H7 (cell line): ENCODE measurements at regions not wholly inside any gene's neighbourhood (a gene's known extent, or its start where the extent isn't known, plus 50 kb on each side); places are given as distances from the start of the nearest gene placed in this dataset.

ENCODE experiments used
- DNase-seq: peaks from one replicate; pipeline ENCODE4 v3.0.0; 2012
- H3K27me3 ChIP-seq: 2 replicates; pipeline ENCODE4 v1.6.0; 2011; ENCODE audit warnings: mild to moderate bottlenecking, low read length; ENCODE audit not compliant: control insufficient read depth, insufficient read depth
- H3K36me3 ChIP-seq: replicated peaks from 2 replicates; pipeline ENCODE4 v1.5.1; 2011; ENCODE audit warnings: low read length; ENCODE audit not compliant: control insufficient read depth, insufficient read depth
- H3K4me3 ChIP-seq: 2 replicates; pipeline ENCODE4 v1.5.1; 2011; ENCODE audit warnings: low read depth, mild to moderate bottlenecking, control low read depth, low read length, moderate library complexity; ENCODE audit not compliant: insufficient read depth

GRCh38 chr2:13550285-13551231, 833.8 kb downstream of the TRIB2 start:
- no peaks in the 10 kb centered on the region for H3K27me3 ChIP-seq
- H3K36me3 ChIP-seq, result no peaks in the 10 kb centered on the region
- H3K4me3 ChIP-seq, result no peak overlapping the region
- no peak for DNase-seq

- no peaks in the 10 kb centered on the region for H3K36me3 ChIP-seq
- H3K27me3 ChIP-seq, result no peaks in the 10 kb centered on the region
- no peak for DNase-seq
- H3K4me3 ChIP-seq, result no peak overlapping the region
These were observed 841.6 kb downstream of the TRIB2 start for GRCh38 chr2:13558368-13558767.

GRCh38 chr2:13560322-13560721, 843.6 kb downstream of the TRIB2 start:
- Histone ChIP-seq H3K36me3 (no peaks in the 10 kb centered on the region), H3K27me3 (no peaks in the 10 kb centered on the region), H3K4me3 (no peak overlapping the region)
- DNase-seq, result no peak

- H3K27me3 ChIP-seq, result no peaks in the 10 kb centered on the region
These were observed 855.7 kb downstream of the TRIB2 start for GRCh38 chr2:13572466-13572865.

GRCh38 chr2:13574831-13575230, 858.1 kb downstream of the TRIB2 start:
- H3K36me3 ChIP-seq, result no peaks in the 10 kb centered on the region
- no peaks in the 10 kb centered on the region for H3K27me3 ChIP-seq
- DNase-seq, result no peak
- H3K4me3 ChIP-seq, result no peak overlapping the region

More at GRCh38 chr2:13572466-13572865, 855.7 kb downstream of the TRIB2 start:
- Histone ChIP-seq H3K36me3 (no peaks in the 10 kb centered on the region), H3K4me3 (no peak overlapping the region)
- DNase-seq, result no peak

GRCh38 chr2:13576406-13577036, 859.8 kb downstream of the TRIB2 start:
- Histone ChIP-seq H3K4me3 (no peak overlapping the region), H3K27me3 (no peaks in the 10 kb centered on the region), H3K36me3 (no peaks in the 10 kb centered on the region)
- no peak for DNase-seq

- Histone ChIP-seq H3K4me3 (no peak overlapping the region), H3K27me3 (no peaks in the 10 kb centered on the region), H3K36me3 (no peaks in the 10 kb centered on the region)
- DNase-seq, result no peak
These were observed 861.8 kb downstream of the TRIB2 start for GRCh38 chr2:13578547-13578946.

GRCh38 chr2:13581471-13581870, 864.7 kb downstream of the TRIB2 start:
- Histone ChIP-seq H3K27me3 (no peaks in the 10 kb centered on the region), H3K4me3 (no peak overlapping the region), H3K36me3 (no peaks in the 10 kb centered on the region)
- DNase-seq, result no peak

- Histone ChIP-seq H3K4me3 (no peak overlapping the region), H3K36me3 (no peaks in the 10 kb centered on the region), H3K27me3 (no peaks in the 10 kb centered on the region)
- no peak for DNase-seq
These were observed 866.9 kb downstream of the TRIB2 start for GRCh38 chr2:13583609-13584008.

GRCh38 chr2:13584020-13584419, 867.3 kb downstream of the TRIB2 start:
- Histone ChIP-seq H3K27me3 (no peaks in the 10 kb centered on the region), H3K4me3 (no peak overlapping the region), H3K36me3 (no peaks in the 10 kb centered on the region)
- DNase-seq, result no peak

GRCh38 chr2:13585732-13586131, 869.0 kb downstream of the TRIB2 start:
- Histone ChIP-seq H3K36me3 (no peaks in the 10 kb centered on the region), H3K27me3 (no peaks in the 10 kb centered on the region), H3K4me3 (no peak overlapping the region)
- no peak for DNase-seq

GRCh38 chr2:13596233-13596632, 879.5 kb downstream of the TRIB2 start:
- Histone ChIP-seq H3K27me3 (no peaks in the 10 kb centered on the region), H3K4me3 (no peak overlapping the region), H3K36me3 (no peaks in the 10 kb centered on the region)
- no peak for DNase-seq

GRCh38 chr2:13597176-13597575, 880.4 kb downstream of the TRIB2 start:
- Histone ChIP-seq H3K27me3 (no peaks in the 10 kb centered on the region), H3K36me3 (no peaks in the 10 kb centered on the region), H3K4me3 (no peak overlapping the region)
- no peak for DNase-seq

GRCh38 chr2:13601506-13601905, 884.8 kb downstream of the TRIB2 start:
- DNase-seq, result no peak
- H3K36me3 ChIP-seq, result no peaks in the 10 kb centered on the region
- no peak overlapping the region for H3K4me3 ChIP-seq
- no peaks in the 10 kb centered on the region for H3K27me3 ChIP-seq

GRCh38 chr2:13604951-13605661, 888.4 kb downstream of the TRIB2 start:
- DNase-seq, result no peak
- H3K4me3 ChIP-seq, result no peak overlapping the region
- no peaks in the 10 kb centered on the region for H3K36me3 ChIP-seq
- no peaks in the 10 kb centered on the region for H3K27me3 ChIP-seq
